ENCODE measurements at regions not wholly inside any gene's neighbourhood (a gene's known extent, or its start where the extent isn't known, plus 50 kb on each side); places are given as distances from the start of the nearest gene placed in this dataset.

GRCh38 chr11:70532066-70532440 is 133.7 kb downstream of the CTTN start:
- Histone ChIP-seq H3K36me3 (ENCODE audit: insufficient read depth, low read length) (no peaks in the 10 kb centered on the region), H4K20me1 (ENCODE audit: insufficient read depth) (no peaks in the 10 kb centered on the region), H3K9me3 (ENCODE audit: low read length) (no peaks in the 10 kb centered on the region), H2AFZ (ENCODE audit: low read depth, low read length) (no peak overlapping the region), H3K4me3 (ENCODE audit: low read length) (peak overlapping the region; percentile 20), H3K9ac (ENCODE audit: low read length) (no peak overlapping the region), H3K27me3 (ENCODE audit: insufficient read depth, low read depth, low read length) (no peaks in the 10 kb centered on the region), H3K27ac (ENCODE audit: low read length) (peak overlapping the region; percentile 42), H3K4me2 (ENCODE audit: low read length) (no peak overlapping the region), H3F3A (ENCODE audit: insufficient read depth, low read length, poor library complexity, severe bottlenecking) (no peaks in the 10 kb centered on the region), H3K79me2 (replicated peaks; ENCODE audit: insufficient read depth, low read length) (peaks cover 10% of the 10 kb centered on the region), H3K9me2 (ENCODE audit: insufficient read depth, low read length) (no peaks in the 10 kb centered on the region)
- TF ChIP-seq SMC3 (conservative IDR thresholded peaks at IDR 0.05; ENCODE audit: poor library complexity) (no peak), CTCF (IDR thresholded peaks at IDR 0.05; ENCODE audit: poor library complexity, severe bottlenecking) (no peak), RAD21 (conservative IDR thresholded peaks at IDR 0.05) (no peak), EP300 (conservative IDR thresholded peaks at IDR 0.05; ENCODE audit: poor library complexity, severe bottlenecking) (no peak), MXI1 (conservative IDR thresholded peaks at IDR 0.05; ENCODE audit: poor library complexity, severe bottlenecking) (no peak), REST (IDR thresholded peaks at IDR 0.05; ENCODE audit: borderline replicate concordance) (no peak), TAF1 (IDR thresholded peaks at IDR 0.05; ENCODE audit: low read depth) (no peak), POLR2AphosphoS5 (IDR thresholded peaks at IDR 0.05) (no peak), EZH2 (IDR thresholded peaks at IDR 0.05; ENCODE audit: borderline replicate concordance, insufficient read depth, low read length, poor library complexity, severe bottlenecking) (no peak)

GRCh38 chr11:70532731-70533130 is 134.4 kb downstream of the CTTN start:
- Histone ChIP-seq H3K9ac (ENCODE audit: low read length) (no peak overlapping the region), H4K20me1 (ENCODE audit: insufficient read depth) (no peaks in the 10 kb centered on the region), H3F3A (ENCODE audit: insufficient read depth, low read length, poor library complexity, severe bottlenecking) (no peaks in the 10 kb centered on the region), H3K79me2 (replicated peaks; ENCODE audit: insufficient read depth, low read length) (peaks cover 10% of the 10 kb centered on the region), H3K4me2 (ENCODE audit: low read length) (no peak overlapping the region), H3K4me3 (ENCODE audit: low read length) (no peak overlapping the region), H3K9me3 (ENCODE audit: low read length) (no peaks in the 10 kb centered on the region), H3K36me3 (ENCODE audit: insufficient read depth, low read length) (no peaks in the 10 kb centered on the region), H3K27me3 (ENCODE audit: insufficient read depth, low read depth, low read length) (no peaks in the 10 kb centered on the region), H3K9me2 (ENCODE audit: insufficient read depth, low read length) (no peaks in the 10 kb centered on the region), H3K27ac (ENCODE audit: low read length) (no peak overlapping the region), H2AFZ (ENCODE audit: low read depth, low read length) (no peak overlapping the region)
- no peak for TF ChIP-seq TAF1 (IDR thresholded peaks at IDR 0.05; ENCODE audit: low read depth)
- TF ChIP-seq POLR2AphosphoS5 (IDR thresholded peaks at IDR 0.05), result peak; percentile 16
- TF ChIP-seq EP300 (conservative IDR thresholded peaks at IDR 0.05; ENCODE audit: poor library complexity, severe bottlenecking), result no peak
